ENCODE measurements at regions not wholly inside any gene's neighbourhood (a gene's known extent, or its start where the extent isn't known, plus 50 kb on each side); places are given as distances from the start of the nearest gene placed in this dataset.
"Not testable (repeated sequence)": the region's sequence is repeated elsewhere in the genome, so short reads cannot be mapped to it uniquely, and the experiment has no call there.

DNA sequence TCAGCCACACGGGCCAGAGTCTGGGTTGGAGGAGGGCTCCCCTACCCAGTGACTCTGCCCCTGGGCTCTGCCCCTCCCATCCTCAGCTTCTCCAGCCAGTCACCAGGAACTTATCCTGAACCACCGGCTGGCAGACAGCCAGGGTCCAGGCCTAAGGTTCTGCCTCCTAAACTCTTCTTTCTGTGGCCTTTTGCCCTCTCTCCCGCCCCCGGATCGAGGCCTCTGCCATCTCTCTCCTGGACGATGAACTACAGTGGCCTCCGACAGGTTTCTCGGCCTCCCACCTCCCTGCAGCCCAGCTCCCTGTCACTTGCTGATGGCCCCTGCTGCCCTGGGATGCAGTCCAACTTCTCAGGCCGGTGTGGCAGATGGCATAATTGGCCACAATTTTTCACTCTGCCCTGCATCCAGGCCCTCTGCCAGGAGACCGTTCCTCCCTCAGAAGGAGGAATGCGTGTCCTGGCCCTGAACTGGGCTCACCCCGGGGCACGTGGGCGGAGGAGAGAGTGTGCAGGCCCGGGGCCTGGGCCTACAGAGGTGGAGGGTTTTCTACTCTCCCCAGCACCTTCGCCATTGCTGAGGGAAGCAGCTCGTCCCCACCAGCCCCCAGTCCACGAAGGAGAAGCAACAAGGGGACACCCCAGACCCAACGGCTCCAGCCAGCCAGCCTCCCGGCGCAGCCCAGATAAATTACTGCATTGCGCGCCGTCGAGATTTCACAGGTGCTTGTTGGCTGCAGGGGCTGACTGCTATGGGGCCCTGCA lies 81.9 kb upstream of the LRPAP1 start:
- 26 to 31% (median 28%) methylated on average over 25 of the region's 25 CpGs for WGBS, 3 donors
- no peak overlapping the region for H3K4me3 ChIP-seq
- TF ChIP-seq POLR2A (IDR thresholded peaks at IDR 0.05) (no peak), EP300 (IDR thresholded peaks at IDR 0.05) (no peak)
- TF ChIP-seq, protein P1, sequence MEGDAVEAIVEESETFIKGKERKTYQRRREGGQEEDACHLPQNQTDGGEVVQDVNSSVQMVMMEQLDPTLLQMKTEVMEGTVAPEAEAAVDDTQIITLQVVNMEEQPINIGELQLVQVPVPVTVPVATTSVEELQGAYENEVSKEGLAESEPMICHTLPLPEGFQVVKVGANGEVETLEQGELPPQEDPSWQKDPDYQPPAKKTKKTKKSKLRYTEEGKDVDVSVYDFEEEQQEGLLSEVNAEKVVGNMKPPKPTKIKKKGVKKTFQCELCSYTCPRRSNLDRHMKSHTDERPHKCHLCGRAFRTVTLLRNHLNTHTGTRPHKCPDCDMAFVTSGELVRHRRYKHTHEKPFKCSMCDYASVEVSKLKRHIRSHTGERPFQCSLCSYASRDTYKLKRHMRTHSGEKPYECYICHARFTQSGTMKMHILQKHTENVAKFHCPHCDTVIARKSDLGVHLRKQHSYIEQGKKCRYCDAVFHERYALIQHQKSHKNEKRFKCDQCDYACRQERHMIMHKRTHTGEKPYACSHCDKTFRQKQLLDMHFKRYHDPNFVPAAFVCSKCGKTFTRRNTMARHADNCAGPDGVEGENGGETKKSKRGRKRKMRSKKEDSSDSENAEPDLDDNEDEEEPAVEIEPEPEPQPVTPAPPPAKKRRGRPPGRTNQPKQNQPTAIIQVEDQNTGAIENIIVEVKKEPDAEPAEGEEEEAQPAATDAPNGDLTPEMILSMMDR (IDR thresholded peaks at IDR 0.05) = no peak
- no peak overlapping the region for H3K27ac ChIP-seq
- peaks cover 5% of the 10 kb centered on the region for H3K4me1 ChIP-seq (ENCODE audit: insufficient read depth)
- no peaks in the 10 kb centered on the region for H3K36me3 ChIP-seq
- DNase-seq = peak in 1 of 5 donors; percentile 81
- H3K9me3 ChIP-seq = no peaks in the 10 kb centered on the region
- intact Hi-C loops (cut with DNase I) = no loop called here
- no peaks in the 10 kb centered on the region for H3K27me3 ChIP-seq

DNA sequence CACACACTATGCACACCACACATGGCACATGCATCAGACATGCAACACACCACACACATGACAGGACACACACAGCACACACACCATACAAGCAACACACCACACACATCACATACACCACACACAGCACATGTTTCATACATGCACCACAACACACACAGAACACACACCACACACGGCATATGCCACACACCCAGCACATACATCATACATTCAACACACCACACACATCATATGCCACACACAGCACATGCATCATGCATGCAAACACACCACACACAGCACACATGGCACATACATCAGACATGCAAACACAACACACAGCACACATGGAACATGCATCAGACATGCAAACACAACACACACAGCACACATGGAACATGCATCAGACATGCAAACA lies 80.7 kb upstream of the LRPAP1 start:
- Histone ChIP-seq H3K36me3 (no peaks in the 10 kb centered on the region), H3K27me3 (no peaks in the 10 kb centered on the region), H3K4me1 (ENCODE audit: insufficient read depth) (peaks cover 5% of the 10 kb centered on the region), H3K9me3 (no peaks in the 10 kb centered on the region), H3K27ac (no peak overlapping the region), H3K4me3 (no peak overlapping the region)
- WGBS, 3 donors = 93 to 94% (median 94%) methylated on average over 1 of the region's 1 CpG
- DNase-seq = no peak
- TF ChIP-seq, protein P1 (IDR thresholded peaks at IDR 0.05) = no peak
- no peak for TF ChIP-seq EP300 (IDR thresholded peaks at IDR 0.05)
- TF ChIP-seq POLR2A (IDR thresholded peaks at IDR 0.05) = no peak
- intact Hi-C loops (cut with DNase I) = no loop called here

DNA sequence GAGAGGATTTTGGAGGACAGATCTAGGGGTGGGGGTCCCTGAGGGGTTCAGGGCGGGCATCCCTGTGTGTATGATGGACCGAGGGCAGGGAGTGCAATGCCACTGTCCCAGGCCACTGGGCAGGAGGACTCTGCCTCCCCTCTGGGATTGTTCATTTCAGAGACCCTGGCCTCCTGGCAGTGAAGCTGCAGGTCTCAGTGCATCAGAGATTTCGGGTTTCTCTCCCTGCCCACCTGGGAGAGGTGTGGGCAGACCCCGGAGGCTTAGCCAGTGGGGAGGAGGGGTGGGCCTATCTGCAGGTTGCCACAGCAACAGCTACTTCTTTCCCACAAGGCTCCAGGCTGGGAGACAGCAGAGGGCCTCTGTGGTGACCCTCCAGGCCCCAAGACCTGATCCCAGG lies 80.1 kb upstream of the LRPAP1 start:
- DNase-seq = no peak
- Histone ChIP-seq H3K36me3 (no peaks in the 10 kb centered on the region), H3K4me1 (ENCODE audit: insufficient read depth) (peaks cover 5% of the 10 kb centered on the region), H3K27ac (no peak overlapping the region), H3K27me3 (no peaks in the 10 kb centered on the region), H3K4me3 (no peak overlapping the region), H3K9me3 (no peaks in the 10 kb centered on the region)
- intact Hi-C loops (cut with DNase I) = no loop called here
- WGBS, 3 donors = 75 to 87% (median 85%) methylated on average over 4 of the region's 4 CpGs
- TF ChIP-seq, protein P1 (IDR thresholded peaks at IDR 0.05) = no peak
- no peak for TF ChIP-seq POLR2A (IDR thresholded peaks at IDR 0.05)
- TF ChIP-seq EP300 (IDR thresholded peaks at IDR 0.05) = no peak

DNA sequence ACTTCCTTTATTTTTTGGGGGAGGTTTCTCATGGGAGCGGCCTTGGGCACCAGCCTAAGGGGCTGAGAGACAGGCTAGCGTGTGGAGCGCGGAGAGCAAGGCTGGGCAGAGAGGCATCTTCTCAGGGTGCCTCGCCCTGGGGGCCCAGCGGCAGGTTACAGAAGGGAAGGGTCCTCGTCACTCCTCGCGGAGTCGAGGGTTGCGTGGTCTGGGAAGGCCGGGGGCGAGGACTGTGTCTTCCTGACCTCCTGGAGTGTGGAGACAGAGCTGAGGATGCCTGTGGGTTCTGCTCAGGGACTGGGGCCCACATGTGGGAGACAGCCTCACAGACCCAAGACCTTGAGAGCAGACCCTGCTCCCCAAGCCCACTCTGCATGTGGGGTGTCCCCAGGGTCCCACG lies 79.6 kb upstream of the LRPAP1 start:
- WGBS, 3 donors = 84 to 87% (median 86%) methylated on average over 14 of the region's 14 CpGs
- no peaks in the 10 kb centered on the region for H3K9me3 ChIP-seq
- H3K4me1 ChIP-seq (ENCODE audit: insufficient read depth) = peaks cover 5% of the 10 kb centered on the region
- H3K36me3 ChIP-seq = no peaks in the 10 kb centered on the region
- intact Hi-C loops (cut with DNase I) = no loop called here
- no peaks in the 10 kb centered on the region for H3K27me3 ChIP-seq
- no peak for TF ChIP-seq POLR2A (IDR thresholded peaks at IDR 0.05)
- TF ChIP-seq EP300 (IDR thresholded peaks at IDR 0.05) = no peak
- no peak for DNase-seq
- no peak overlapping the region for H3K27ac ChIP-seq
- no peak overlapping the region for H3K4me3 ChIP-seq

DNA sequence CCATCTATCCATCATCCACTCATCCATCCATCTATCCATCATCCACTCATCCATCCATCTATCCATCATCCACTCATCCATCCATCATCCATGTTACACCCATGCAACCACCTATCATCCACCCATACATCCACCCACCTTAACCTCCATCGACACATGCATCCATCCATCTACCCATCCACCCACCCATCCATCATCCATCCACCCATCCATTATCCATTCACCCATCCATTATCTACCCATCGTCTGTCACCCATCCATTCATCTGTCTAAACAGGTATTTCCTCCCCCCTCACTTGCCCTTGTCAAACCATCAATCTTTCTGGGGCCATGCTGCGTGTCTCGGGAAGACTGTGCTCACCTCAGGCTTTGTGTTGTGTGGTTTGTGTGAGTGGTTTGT lies 78.6 kb upstream of the LRPAP1 start:
- WGBS, 3 donors = 85 to 92% (median 90%) methylated on average over 4 of the region's 4 CpGs
- H3K4me1 ChIP-seq (ENCODE audit: insufficient read depth); intact Hi-C loops (cut with DNase I); H3K36me3 ChIP-seq; H3K27ac ChIP-seq; H3K27me3 ChIP-seq; H3K4me3 ChIP-seq; DNase-seq; H3K9me3 ChIP-seq: not testable (repeated sequence)

DNA sequence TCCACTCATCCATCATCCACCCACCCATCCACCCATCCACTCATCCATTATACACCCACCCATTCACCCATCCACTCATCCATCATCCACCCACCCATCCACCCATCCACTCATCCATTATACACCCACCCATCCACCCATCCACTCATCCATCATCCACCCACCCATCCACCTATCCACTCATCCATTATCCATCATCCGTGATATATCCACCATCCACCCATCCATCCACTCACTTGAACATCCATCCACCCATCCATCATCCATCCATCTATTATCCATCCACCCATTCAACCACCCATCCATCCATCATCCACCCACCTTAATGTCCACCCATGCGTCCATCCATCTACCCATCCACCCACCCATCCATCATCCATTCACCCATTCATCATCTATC lies 77.7 kb upstream of the LRPAP1 start:
- H3K27ac ChIP-seq; DNase-seq; H3K4me3 ChIP-seq; H3K36me3 ChIP-seq; H3K27me3 ChIP-seq; intact Hi-C loops (cut with DNase I); H3K4me1 ChIP-seq (ENCODE audit: insufficient read depth); H3K9me3 ChIP-seq: not testable (repeated sequence)
- WGBS, 3 donors = 94 to 95% (median 94%) methylated on average over 2 of the region's 2 CpGs

Measured in ovary (tissue), 7 donors.